ENCODE measurements at regions not wholly inside any gene's neighbourhood (a gene's known extent, or its start where the extent isn't known, plus 50 kb on each side); places are given as distances from the start of the nearest gene placed in this dataset.

- DNase-seq = no peak
Observed at GRCh38 chr5:147037515-147038205, 159.1 kb upstream of the PPP2R2B start.

GRCh38 chr5:147040856-147041255 lies 162.3 kb upstream of the PPP2R2B start:
- no peak for DNase-seq

GRCh38 chr5:147044572-147045273 lies 166.2 kb upstream of the PPP2R2B start:
- no peak for DNase-seq

GRCh38 chr5:147045290-147045689 lies 166.7 kb upstream of the PPP2R2B start:
- DNase-seq = no peak

- DNase-seq = no peak
Observed at GRCh38 chr5:147046281-147046680, 167.7 kb upstream of the PPP2R2B start.

- DNase-seq = no peak
Observed at GRCh38 chr5:147046894-147047293, 168.3 kb upstream of the PPP2R2B start.

GRCh38 chr5:147049764-147050163 lies 171.2 kb upstream of the PPP2R2B start:
- no peak for DNase-seq

GRCh38 chr5:147050172-147050571 lies 171.6 kb upstream of the PPP2R2B start:
- DNase-seq = no peak

- DNase-seq = no peak
Observed at GRCh38 chr5:147051193-147051592, 172.6 kb upstream of the PPP2R2B start.

GRCh38 chr5:147052519-147052918 lies 174.0 kb upstream of the PPP2R2B start:
- no peak for DNase-seq

GRCh38 chr5:147055089-147055826 lies 176.7 kb upstream of the PPP2R2B start:
- DNase-seq = no peak

- DNase-seq = no peak
Observed at GRCh38 chr5:147055850-147056566, 177.5 kb upstream of the PPP2R2B start.

GRCh38 chr5:147057051-147057450 lies 177.8 kb upstream of the STK32A start:
- no peak for DNase-seq

GRCh38 chr5:147061431-147061830 lies 173.4 kb upstream of the STK32A start:
- no peak for DNase-seq

- no peak for DNase-seq
Observed at GRCh38 chr5:147062427-147062826, 172.4 kb upstream of the STK32A start.

- no peak for DNase-seq
Observed at GRCh38 chr5:147063943-147064342, 170.9 kb upstream of the STK32A start.

GRCh38 chr5:147065071-147065470 lies 169.8 kb upstream of the STK32A start:
- DNase-seq = no peak

- no peak for DNase-seq
Observed at GRCh38 chr5:147068998-147069397, 165.8 kb upstream of the STK32A start.

- DNase-seq = no peak
Observed at GRCh38 chr5:147072622-147073021, 162.2 kb upstream of the STK32A start.

- no peak for DNase-seq
Observed at GRCh38 chr5:147073098-147073497, 161.7 kb upstream of the STK32A start.

GRCh38 chr5:147075187-147075586 lies 159.6 kb upstream of the STK32A start:
- DNase-seq = no peak

GRCh38 chr5:147080391-147080790 lies 154.4 kb upstream of the STK32A start:
- DNase-seq = no peak

GRCh38 chr5:147081311-147081764 lies 153.5 kb upstream of the STK32A start:
- DNase-seq = no peak

Measured in NCI-H2171 (cell line).